Jurkat, Clone E6-1 (cell line): ENCODE measurements at regions not wholly inside any gene's neighbourhood (a gene's known extent, or its start where the extent isn't known, plus 50 kb on each side); places are given as distances from the start of the nearest gene placed in this dataset.
"Not testable (repeated sequence)": the region's sequence is repeated elsewhere in the genome, so short reads cannot be mapped to it uniquely, and the experiment has no call there.

Experiments
- DNase-seq: peaks from one replicate; pipeline ENCODE4 v3.0.0-alpha.2; 2011; ENCODE audit warnings: low read depth, low spot score
- H3K4me3 ChIP-seq: 2 replicates; pipeline ENCODE4 v1.5.1; 2011; ENCODE audit warnings: mild to moderate bottlenecking, low read length, control low read depth, moderate library complexity

DNA sequence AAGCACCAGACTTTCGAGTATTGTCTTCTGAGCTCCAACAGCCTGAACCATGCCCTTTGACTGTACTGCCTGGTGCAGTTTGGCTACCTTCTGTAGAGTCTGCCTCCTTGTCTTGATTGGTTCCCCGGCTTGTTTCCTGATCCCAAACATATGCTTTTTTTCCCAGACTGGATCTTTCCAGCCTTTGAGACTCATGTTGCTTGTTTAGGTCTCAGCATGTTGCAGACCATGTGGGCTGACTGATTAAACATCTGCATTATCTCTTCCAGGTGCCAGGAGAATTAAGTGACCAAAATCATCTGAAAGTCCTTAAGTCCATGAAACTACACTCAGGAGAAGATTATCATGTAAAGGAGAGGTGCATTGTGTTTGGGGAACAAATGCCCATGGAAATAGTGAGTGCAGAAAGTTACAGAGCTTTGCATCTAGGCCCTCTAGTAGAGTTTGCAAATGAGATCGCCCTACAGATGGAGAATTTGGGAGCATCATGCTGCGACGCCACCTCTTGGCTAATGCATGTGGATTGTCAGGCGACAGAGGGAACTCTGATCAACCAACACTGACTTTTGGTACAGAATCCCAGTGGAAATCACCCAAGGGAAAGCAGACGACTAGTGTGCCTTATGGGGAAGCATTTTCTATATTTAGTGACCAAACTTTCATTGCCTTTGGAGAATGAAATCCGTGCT is 188.8 kb downstream of the BLID start:
- DNase-seq: no peak
- no peak overlapping the region for H3K4me3 ChIP-seq

DNA sequence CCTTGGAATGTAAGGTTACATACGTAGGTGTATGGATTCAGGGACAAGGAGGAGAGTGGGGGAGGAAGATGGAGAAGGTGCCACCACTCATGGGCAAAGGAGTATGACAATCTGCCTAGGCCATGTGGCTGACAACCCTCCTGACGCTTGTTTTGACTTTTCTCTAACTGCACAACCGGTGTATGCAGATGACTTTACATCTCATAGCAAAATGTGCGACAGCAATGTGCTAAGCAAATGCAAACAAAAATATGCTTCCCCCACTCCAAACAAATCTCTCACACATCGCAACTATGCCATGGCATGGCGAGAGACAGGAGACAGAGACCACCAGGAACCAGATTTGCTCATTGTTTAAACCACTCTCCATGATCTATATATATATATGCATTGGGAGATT is 191.8 kb downstream of the BLID start:
- no peak for DNase-seq
- no peak overlapping the region for H3K4me3 ChIP-seq

DNA sequence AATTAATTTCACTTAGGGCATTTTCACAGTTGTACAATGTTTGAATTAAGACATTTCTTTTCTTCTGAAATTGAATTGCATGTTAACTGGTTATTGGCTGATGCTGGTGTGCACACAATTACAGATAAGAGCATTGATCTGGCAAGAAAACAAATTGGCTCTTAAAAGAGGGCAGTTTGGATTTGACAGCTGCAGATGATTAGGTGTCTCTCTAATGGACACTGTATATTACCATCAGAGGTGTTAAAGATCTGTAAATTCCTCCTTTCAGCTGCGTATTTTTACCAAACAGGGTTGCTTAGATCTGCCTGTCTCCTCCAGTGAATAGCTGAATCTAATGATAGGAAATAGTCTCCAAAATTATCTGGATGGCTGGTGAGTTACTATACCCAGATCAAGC is 198.5 kb downstream of the BLID start:
- no peak for DNase-seq
- H3K4me3 ChIP-seq: no peak overlapping the region

DNA sequence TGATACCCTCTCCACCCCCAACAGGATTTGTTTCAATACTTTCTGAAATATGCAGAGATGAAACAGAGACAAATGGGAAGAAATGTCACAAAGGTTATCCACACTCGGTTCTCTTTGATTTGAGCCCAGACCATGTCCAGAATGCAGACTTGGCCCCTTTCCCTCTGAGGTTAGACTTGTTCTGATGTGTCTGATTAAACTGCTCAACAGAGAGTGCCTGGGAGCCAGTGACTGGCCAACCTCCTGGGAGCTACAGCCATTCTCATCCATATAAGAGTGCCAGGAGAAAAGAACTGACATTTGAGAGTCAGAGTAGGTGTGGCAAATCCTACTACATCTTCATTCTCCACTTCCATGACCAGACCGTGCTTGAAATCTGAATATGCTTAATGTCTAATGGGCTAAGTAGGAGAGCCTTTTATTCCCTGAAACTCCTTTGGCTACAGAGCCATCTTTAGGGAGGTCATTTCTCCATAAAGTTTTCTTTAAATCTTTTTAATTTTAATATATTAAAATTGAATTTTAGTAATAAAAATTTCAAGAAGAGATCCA is 201.4 kb downstream of the BLID start:
- no peak overlapping the region for H3K4me3 ChIP-seq
- no peak for DNase-seq

DNA sequence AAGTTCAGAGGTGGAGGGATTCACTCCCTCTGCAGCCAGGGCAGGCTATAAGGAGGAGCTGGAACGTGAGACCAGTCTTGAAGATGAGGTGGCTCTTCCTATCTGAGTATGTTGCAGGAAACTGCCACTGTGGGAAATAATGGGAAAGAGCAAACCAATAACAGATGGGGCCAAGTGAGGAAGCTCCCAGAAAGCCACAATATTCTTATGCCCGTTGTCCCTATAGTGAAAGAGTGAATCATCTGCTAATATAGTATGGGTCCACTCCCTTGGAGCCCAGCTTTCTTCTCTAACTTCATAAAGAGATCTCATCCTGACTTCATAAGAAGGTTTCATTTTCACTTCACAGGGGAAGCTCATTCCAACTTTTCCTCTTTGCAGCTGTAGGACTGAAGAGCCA is 206.4 kb downstream of the BLID start:
- no peak overlapping the region for H3K4me3 ChIP-seq
- DNase-seq: no peak

DNA sequence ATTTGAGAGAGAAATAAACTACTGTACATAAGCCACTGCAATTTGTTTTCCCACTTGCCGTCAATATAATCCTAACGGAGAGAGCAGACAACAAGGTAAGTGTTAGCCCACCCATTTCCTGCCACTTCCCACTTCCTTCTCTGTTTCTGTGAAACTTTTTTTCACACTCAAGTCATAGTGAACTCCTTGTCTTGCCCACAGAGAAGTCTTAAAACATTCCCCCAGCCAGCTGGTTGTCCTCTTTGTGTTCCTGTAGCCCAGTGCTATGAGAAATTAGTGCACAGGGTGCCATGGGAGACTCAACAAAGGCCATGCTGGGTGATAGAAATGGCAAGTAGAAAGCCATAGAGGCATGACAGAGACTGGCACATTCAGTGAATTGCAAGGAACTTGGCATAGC is 208.6 kb downstream of the BLID start:
- DNase-seq: peak; percentile 26
- H3K4me3 ChIP-seq: no peak overlapping the region

DNA sequence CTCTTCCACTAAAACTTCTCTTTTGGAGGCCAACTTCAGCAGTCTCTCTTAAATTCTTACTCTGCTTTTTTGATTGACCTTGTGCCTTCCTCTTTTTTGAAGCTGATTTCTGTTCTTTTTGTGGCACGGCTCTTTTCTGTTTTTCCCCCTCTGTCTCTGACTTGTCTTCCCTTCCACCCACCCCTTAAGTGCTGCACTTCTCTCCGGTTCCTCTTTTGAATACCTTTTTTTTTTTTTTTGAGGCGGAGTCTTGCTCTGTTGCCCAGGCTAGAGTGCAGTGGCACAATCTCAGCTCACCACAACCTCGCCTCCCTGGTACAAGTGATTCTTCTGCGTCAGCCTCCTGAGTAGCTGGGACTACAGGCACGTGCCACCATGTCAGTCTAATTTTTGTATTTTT is 211.9 kb downstream of the BLID start:
- H3K4me3 ChIP-seq: no peak overlapping the region
- DNase-seq: no peak

DNA sequence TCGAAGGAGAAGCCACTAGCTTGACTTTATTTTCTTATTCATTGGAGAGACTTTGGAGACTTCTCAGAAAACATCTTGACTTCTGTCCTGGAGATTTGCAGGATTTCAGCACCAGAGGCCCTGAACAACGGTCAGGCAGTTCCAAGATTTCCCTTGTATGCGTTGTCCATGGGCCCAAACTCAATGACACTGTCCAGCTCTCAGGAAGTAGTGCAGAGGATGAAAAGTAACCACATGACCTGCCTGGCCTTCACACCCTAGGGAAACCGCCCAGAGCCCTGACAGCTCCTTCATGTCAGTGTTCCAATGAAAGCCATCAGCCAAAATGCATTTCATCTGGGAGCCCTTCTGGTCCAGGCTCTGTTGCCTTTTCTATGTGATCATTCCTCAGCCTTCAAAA is 214.1 kb downstream of the BLID start:
- no peak overlapping the region for H3K4me3 ChIP-seq
- DNase-seq: no peak

DNA sequence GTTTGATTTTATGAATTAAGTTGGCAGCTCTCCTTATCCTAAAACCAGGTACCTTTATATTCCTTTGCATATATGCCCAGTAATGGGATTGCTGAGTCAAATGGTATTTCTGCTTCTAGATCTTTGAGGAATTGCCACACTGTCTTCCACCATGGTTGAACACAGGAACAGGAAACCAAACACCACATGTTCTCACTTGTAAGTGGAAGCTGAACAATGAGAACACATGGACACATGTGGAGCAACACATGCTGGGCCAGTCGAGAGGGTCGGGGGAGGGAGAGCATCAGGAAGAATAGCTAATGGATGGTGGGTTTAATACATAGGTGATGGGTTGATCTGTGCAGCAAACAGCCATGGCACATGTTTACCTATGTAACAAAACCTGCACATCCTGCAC is 214.6 kb downstream of the BLID start:
- DNase-seq, H3K4me3 ChIP-seq: not testable (repeated sequence)

DNA sequence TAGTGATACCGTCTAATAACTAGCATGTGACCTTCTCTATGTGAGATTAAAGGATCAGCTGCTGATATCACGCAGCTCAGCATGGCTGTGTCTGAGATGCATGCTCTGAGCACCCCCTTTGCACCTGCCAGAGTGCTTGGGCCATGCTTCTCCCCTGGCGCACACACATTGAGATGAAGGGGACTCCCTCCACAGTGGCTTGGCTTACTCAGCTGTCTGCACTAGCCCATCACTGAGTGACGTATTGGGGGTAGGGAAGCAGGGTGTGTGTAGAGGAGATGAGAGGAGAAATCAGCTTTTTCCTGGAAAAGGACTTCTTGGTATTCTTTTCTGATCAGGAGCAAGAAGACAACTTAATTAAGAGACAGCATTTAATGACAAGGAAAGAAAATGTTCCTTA is 216.5 kb downstream of the BLID start:
- DNase-seq: no peak
- H3K4me3 ChIP-seq: no peak overlapping the region

DNA sequence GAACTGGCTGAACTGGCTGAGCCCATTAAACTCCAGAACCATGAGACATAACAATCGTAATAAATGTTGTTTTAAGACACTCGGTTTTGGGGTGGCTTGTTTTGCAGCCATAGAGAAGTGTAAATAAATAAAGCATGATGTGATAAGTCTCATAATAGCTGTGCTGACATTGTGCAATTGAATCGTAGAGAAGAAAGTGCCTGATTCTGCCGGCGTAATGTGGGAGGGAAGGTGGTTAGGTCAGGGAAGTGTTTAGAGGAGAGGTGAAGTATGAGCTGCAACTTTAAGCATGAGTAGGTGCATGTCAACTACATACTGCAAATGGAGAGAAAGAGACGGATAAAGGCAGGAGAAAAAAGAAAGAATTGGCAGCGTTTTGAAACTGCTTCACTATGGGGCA is 217.1 kb downstream of the BLID start:
- H3K4me3 ChIP-seq: no peak overlapping the region
- DNase-seq: no peak

DNA sequence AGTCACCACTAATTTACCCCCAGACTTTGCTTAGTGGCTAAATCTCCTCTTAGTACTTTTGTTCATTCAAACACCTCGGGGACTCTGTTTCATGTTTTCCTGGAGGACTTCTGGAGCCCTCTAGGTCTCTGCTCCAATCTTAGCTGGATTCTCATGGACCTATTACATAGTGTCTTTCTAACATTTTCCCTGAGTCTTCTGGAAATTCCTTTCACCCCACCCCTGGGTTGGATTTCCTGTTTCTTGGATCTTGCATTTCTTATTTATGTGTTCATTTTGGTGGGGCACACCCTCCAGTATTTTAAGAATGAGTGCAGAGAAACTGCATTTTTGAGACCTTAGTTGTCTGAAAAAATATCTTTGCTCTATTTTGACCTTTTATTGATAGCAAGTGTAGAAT is 220.1 kb downstream of the BLID start:
- no peak overlapping the region for H3K4me3 ChIP-seq
- DNase-seq: no peak

DNA sequence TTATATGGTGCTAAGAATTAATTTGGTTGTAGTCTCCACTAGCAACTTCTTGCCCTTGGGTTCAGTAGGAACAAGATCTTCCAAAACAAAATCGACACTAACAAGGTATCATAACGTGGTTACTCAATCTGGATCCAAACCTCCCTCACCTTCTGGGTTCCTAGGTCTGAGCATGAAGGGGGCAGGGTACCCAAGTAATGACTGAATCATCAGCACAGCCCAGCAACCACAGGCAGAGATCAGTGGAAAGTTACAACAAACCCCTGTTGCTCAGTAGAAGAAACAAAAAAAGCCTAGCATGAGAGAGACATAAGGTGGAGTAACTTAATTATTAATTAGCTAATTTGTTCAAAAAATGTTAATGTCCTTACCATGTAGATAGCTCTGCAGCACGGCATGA is 221.4 kb downstream of the BLID start:
- no peak overlapping the region for H3K4me3 ChIP-seq
- no peak for DNase-seq

DNA sequence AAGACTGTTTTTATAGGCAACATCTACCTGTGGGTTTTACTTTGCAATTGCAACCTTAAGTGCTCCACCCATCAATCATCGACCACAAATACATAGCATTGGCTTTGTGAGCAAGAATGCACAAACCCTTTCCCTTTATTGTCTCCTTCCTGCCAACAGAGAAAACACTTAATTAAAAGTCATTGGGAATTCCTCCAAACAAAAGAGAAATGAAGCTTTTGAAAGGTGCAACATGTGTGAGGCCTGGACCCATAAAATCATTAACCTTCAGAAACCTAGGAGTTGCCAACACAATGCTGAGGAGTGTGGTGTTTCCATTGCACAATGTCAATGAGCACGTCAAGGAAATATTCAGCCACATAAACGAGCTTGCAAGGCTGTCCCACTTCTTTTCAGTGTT is 223.2 kb downstream of the BLID start:
- no peak for DNase-seq
- no peak overlapping the region for H3K4me3 ChIP-seq

DNA sequence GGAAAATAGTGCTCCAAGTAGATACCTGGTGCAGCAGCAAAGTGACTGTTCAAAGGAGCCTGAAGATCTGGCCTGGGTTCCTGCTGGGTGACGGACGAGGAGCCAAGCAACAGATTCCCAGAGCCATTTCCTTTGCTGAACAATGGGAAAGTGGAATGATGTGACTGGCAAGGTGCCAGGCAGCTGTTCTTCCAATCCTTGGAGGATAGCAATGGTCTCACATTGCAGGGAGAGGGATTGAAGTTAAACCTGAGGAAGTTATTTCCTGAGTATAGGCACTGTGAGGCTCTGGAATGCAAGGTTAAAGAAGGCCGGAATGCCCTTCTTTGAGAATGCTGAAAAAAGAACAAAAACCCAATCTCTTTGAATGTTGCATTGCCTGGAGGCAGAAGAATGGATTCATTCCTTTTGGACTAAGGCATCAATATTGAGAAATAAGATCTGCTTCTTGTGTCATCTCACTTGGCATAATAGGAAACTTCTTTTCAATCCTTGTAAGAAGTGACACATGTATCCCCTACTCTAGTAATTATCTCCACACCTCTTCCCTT is 223.8 kb downstream of the BLID start:
- no peak overlapping the region for H3K4me3 ChIP-seq
- no peak for DNase-seq

DNA sequence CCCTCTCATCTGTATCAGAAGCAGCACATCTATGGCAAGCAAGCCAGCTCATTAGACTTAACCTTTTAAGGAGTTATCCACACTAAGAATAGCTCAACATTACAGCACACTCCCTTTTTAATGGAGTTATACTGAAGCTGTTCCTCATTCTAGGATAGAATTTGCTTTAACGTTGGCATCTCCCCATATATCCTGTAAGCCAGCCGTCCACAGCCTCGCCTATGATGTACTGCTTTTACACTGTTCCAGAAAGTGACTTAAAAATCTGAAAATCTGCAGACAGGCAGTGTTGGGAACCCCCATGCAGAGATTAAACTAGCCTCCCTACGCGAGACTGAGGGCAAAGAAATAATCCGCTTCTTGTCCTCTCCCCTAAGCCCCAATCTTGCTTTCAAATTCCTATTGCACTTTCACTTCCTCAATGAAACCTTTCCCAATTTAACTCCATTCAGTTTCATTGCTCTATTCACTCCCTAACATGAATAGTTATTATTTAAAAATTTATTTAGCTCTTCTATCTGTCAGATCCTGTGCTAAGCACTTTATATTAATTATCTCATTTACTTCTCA is 225.0 kb downstream of the BLID start:
- no peak for DNase-seq
- no peak overlapping the region for H3K4me3 ChIP-seq

DNA sequence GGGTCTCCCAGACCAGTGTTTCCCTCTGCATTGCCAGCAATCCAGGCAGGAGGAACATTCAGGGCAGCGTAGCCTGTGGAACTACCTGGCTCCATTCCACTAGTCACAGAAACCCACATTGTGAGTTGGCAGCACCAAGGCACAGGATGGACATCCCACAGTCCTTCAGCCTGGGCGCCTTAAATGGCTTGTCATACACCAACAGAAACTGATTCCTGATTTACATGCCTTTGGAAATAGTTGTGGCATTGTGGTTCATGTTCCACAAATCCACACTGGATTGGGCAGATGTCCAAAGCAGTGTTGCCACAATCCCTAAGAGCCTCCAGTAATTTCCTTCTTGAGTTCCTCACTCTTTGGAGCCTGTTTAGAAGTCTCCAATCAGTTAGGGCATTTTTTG is 225.6 kb downstream of the BLID start:
- DNase-seq: no peak

DNA sequence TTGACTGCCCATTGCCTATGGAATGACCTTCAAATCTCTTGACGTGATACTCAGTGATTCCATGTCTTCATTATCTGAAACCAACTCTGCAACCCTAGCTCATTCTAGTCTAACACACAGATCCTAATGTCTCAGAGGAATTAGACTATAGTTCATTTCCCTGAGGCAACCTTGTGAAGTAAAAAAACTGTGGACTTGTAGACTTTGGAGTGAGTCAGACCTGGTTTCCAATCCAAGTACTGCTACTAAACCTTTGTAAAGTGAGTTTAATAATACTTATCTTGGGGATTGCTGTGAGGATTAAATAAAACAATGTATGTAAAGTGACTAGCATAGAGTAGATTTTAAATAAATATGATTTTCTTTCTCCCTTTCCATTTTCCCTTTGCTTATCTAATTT is 226.1 kb downstream of the BLID start:
- H3K4me3 ChIP-seq: no peak overlapping the region
- no peak for DNase-seq

More for the DNA sequence above, 225.6 kb downstream of the BLID start:
- no peak overlapping the region for H3K4me3 ChIP-seq

DNA sequence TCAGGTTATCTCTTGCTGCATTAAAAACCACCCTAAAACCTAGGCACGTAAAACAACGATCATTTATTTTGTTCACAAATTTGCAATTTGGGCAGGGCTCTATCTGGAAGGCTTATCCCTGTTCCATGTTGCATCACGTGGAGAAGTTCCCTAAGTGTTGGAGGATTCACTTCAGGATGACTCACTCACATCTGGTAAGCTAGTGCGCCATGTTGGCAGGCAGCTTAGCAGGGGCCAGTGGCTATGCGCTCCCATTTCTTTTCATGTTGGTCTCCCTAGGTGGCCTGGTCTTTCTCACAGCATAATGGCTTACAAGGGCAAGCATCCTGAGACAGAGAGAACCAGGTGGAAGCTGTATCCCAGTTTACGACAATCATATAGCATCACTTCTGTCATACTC is 226.8 kb downstream of the BLID start:
- no peak overlapping the region for H3K4me3 ChIP-seq
- no peak for DNase-seq

DNA sequence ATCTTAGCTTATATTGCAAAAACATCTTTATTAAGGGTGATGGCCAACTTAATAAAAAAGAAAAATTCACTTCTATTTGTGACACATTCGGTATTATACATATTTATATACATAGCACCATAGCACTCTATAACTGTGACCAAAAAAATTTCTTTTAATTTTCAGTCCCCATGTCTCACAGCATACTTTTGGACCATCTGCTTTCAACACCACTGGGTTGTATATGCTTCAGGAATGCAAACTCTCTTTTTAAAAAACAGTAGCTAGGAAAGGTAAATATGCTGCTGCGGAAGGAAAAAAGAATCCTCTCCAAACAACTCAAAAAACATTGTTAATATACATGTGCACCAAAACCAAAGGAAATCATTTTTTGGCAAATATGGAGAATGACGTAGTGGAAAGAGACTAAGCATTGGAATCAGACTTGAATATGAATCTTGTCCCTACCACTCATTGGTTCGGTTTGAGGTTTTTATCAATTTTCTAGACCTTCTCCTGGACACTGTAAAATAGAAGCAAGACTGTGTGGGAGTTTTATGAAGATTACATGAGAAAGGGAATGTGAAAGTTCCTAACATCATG is 227.9 kb downstream of the BLID start:
- H3K4me3 ChIP-seq: no peak overlapping the region
- DNase-seq: no peak
